ENCODE measurements at regions not wholly inside any gene's neighbourhood (a gene's known extent, or its start where the extent isn't known, plus 50 kb on each side); places are given as distances from the start of the nearest gene placed in this dataset.

DNA sequence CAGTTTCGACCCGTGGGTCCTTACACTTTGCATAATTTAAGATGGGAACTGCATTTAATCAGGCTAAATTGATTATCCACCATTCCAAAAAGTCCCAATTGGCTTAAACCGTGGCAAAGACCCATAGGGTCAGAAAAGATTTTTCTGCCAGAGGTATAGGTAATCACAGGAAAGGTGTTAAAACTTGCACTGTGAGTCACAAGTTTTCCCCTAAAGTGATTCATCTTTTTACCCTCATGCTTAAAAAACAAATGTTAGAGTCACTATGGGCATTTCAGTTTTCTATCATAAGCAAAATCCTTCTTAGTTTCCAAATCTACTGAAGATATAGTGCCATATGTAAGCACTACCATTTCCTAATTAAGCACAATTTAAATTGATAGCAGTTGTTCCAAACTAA lies 1079.8 kb downstream of the ADGRL2 start:
- TF ChIP-seq, protein P1, sequence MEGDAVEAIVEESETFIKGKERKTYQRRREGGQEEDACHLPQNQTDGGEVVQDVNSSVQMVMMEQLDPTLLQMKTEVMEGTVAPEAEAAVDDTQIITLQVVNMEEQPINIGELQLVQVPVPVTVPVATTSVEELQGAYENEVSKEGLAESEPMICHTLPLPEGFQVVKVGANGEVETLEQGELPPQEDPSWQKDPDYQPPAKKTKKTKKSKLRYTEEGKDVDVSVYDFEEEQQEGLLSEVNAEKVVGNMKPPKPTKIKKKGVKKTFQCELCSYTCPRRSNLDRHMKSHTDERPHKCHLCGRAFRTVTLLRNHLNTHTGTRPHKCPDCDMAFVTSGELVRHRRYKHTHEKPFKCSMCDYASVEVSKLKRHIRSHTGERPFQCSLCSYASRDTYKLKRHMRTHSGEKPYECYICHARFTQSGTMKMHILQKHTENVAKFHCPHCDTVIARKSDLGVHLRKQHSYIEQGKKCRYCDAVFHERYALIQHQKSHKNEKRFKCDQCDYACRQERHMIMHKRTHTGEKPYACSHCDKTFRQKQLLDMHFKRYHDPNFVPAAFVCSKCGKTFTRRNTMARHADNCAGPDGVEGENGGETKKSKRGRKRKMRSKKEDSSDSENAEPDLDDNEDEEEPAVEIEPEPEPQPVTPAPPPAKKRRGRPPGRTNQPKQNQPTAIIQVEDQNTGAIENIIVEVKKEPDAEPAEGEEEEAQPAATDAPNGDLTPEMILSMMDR (IDR thresholded peaks at IDR 0.05), result no peak
- no peak for TF ChIP-seq POLR2AphosphoS5 (IDR thresholded peaks at IDR 0.05)
